ENCODE measurements at regions not wholly inside any gene's neighbourhood (a gene's known extent, or its start where the extent isn't known, plus 50 kb on each side); places are given as distances from the start of the nearest gene placed in this dataset.
"Not testable (repeated sequence)": the region's sequence is repeated elsewhere in the genome, so short reads cannot be mapped to it uniquely, and the experiment has no call there.

- no peak for DNase-seq (ENCODE audit: low read depth in 2 of 3, low spot score in 1 of 3)
Observed at GRCh38 chr1:229856009-229856650, 210.9 kb upstream of the GALNT2 start.

GRCh38 chr1:229857585-229857984 lies 209.5 kb upstream of the GALNT2 start:
- no peak for DNase-seq (ENCODE audit: low read depth in 2 of 3, low spot score in 1 of 3)

- DNase-seq (ENCODE audit: low read depth in 2 of 3, low spot score in 1 of 3) = no peak
Observed at GRCh38 chr1:229859026-229859425, 208.0 kb upstream of the GALNT2 start.

- DNase-seq (ENCODE audit: low read depth in 2 of 3, low spot score in 1 of 3) = no peak
Observed at GRCh38 chr1:229860926-229861325, 206.1 kb upstream of the GALNT2 start.

GRCh38 chr1:229862017-229862774 lies 204.8 kb upstream of the GALNT2 start:
- DNase-seq (ENCODE audit: low read depth in 2 of 3, low spot score in 1 of 3) = no peak

GRCh38 chr1:229863651-229864545 lies 203.1 kb upstream of the GALNT2 start:
- no peak for DNase-seq (ENCODE audit: low read depth in 2 of 3, low spot score in 1 of 3)

GRCh38 chr1:229864686-229865230 lies 202.3 kb upstream of the GALNT2 start:
- no peak for DNase-seq (ENCODE audit: low read depth in 2 of 3, low spot score in 1 of 3)

GRCh38 chr1:229865321-229865720 lies 201.7 kb upstream of the GALNT2 start:
- DNase-seq (ENCODE audit: low read depth in 2 of 3, low spot score in 1 of 3) = not testable (repeated sequence)

GRCh38 chr1:229867726-229868125 lies 199.3 kb upstream of the GALNT2 start:
- no peak for DNase-seq (ENCODE audit: low read depth in 2 of 3, low spot score in 1 of 3)

GRCh38 chr1:229869240-229869639 lies 197.8 kb upstream of the GALNT2 start:
- DNase-seq (ENCODE audit: low read depth in 2 of 3, low spot score in 1 of 3) = no peak

- DNase-seq (ENCODE audit: low read depth in 2 of 3, low spot score in 1 of 3) = no peak
Observed at GRCh38 chr1:229869687-229870086, 197.4 kb upstream of the GALNT2 start.

- DNase-seq (ENCODE audit: low read depth in 2 of 3, low spot score in 1 of 3) = no peak
Observed at GRCh38 chr1:229870381-229870780, 196.7 kb upstream of the GALNT2 start.

GRCh38 chr1:229871078-229871676 lies 195.9 kb upstream of the GALNT2 start:
- no peak for DNase-seq (ENCODE audit: low read depth in 2 of 3, low spot score in 1 of 3)

- DNase-seq (ENCODE audit: low read depth in 2 of 3, low spot score in 1 of 3) = no peak
Observed at GRCh38 chr1:229874136-229874535, 192.9 kb upstream of the GALNT2 start.

- no peak for DNase-seq (ENCODE audit: low read depth in 2 of 3, low spot score in 1 of 3)
Observed at GRCh38 chr1:229874609-229875008, 192.4 kb upstream of the GALNT2 start.

- no peak for DNase-seq (ENCODE audit: low read depth in 2 of 3, low spot score in 1 of 3)
Observed at GRCh38 chr1:229875086-229875485, 192.0 kb upstream of the GALNT2 start.

GRCh38 chr1:229879746-229880145 lies 187.3 kb upstream of the GALNT2 start:
- DNase-seq (ENCODE audit: low read depth in 2 of 3, low spot score in 1 of 3) = no peak

GRCh38 chr1:229880271-229881170 lies 186.5 kb upstream of the GALNT2 start:
- no peak for DNase-seq (ENCODE audit: low read depth in 2 of 3, low spot score in 1 of 3)

- no peak for DNase-seq (ENCODE audit: low read depth in 2 of 3, low spot score in 1 of 3)
Observed at GRCh38 chr1:229882621-229883020, 184.4 kb upstream of the GALNT2 start.

Measured in stimulated activated CD4-positive, alpha-beta T cell treated with anti-CD3 and anti-CD28 coated beads, Interleukin-12 subunit alpha, Interleukin-12 subunit beta, amount 100 ng/mL, for 48 hours (primary cell).